MG63 (cell line): ENCODE measurements at regions not wholly inside any gene's neighbourhood (a gene's known extent, or its start where the extent isn't known, plus 50 kb on each side); places are given as distances from the start of the nearest gene placed in this dataset.
A peak's percentile ranks its signal among the peaks of the same experiment; 100 is the strongest.
"Not testable (repeated sequence)": the region's sequence is repeated elsewhere in the genome, so short reads cannot be mapped to it uniquely, and the experiment has no call there.

Experiments
- DNase-seq: peaks from one replicate; pipeline ENCODE4 v3.0.0-alpha.2; 2020
- H3K27me3 ChIP-seq: fragments of 250-450 bp; sonication (Bioruptor Pico); 2 replicates; pipeline ENCODE4 v1.5.1; 2020; ENCODE audit warnings: mild to moderate bottlenecking, moderate library complexity
- H3K36me3 ChIP-seq: fragments of 250-450 bp; sonication (Bioruptor Pico); 2 replicates; pipeline ENCODE4 v1.5.1; 2020; ENCODE audit warnings: mild to moderate bottlenecking, moderate library complexity
- H3K4me3 ChIP-seq: fragments of 250-450 bp; sonication (Bioruptor Pico); 2 replicates; pipeline ENCODE4 v1.5.1; 2020; ENCODE audit warnings: mild to moderate bottlenecking, moderate library complexity
- H3K9me3 ChIP-seq: fragments of 250-450 bp; sonication (Bioruptor Pico); 2 replicates; pipeline ENCODE4 v1.5.1; 2020; ENCODE audit warnings: mild to moderate bottlenecking, moderate library complexity

DNA sequence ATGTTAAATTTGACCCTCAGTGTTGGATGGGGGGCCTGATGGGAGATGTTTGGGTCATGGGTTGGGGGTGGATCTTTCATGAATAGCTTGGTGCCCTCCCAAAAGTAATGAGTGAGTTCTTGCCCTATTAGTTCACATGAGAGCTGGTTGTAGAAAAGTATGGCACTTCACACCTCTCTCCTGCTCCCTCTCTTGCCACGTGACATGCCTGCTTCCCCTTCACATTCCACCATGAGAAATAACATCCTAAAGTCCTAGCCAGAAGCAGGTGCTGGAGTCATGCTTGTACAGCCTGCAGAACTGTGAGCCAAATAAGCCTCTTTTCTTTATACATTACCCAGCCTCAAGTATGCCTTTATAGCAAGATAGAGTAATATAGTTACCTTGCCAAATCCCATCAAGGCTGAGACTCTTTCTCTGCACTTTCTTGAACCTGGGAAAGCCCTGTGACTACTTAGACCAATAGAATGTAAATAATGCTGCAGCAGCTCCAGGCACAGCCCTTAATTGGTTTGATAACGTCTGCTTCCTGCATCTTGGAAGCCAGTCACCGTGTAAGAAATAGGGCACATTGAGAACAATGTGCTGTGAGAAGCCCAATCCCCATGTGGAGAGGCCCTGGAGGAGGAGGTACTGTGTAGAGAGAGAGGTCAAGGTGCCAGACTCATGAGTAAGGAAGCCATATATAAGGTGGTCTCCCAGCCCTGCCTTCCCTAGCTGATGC lies 88.0 kb upstream of the NAMPT start:
- no peak for DNase-seq
- no peaks in the 10 kb centered on the region for H3K36me3 ChIP-seq

DNA sequence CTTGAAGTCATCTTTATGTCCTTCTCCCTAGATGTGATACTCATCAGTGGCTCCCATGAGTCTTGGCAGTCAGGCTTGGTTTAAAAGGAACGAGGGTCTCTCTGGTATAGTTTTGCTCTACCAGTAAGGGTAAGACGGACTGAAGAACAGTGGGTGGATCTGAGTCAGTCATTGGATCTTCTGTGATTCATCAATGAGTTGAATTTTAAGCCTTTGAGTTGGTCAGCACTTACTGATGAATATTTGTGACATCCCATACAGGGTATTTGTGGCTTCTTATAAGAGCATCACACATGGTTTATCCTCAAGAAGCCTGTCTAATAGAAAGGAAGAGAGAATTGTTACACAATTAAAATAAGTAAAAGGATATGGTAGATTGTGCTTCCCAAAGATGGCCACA lies 87.3 kb upstream of the NAMPT start:
- Histone ChIP-seq H3K4me3 (no peak overlapping the region), H3K27me3 (no peaks in the 10 kb centered on the region), H3K9me3 (no peaks in the 10 kb centered on the region), H3K36me3 (no peaks in the 10 kb centered on the region)
- DNase-seq = no peak

More for the DNA sequence above, 88.0 kb upstream of the NAMPT start:
- Histone ChIP-seq H3K9me3 (no peaks in the 10 kb centered on the region), H3K27me3 (no peaks in the 10 kb centered on the region), H3K4me3 (no peak overlapping the region)

DNA sequence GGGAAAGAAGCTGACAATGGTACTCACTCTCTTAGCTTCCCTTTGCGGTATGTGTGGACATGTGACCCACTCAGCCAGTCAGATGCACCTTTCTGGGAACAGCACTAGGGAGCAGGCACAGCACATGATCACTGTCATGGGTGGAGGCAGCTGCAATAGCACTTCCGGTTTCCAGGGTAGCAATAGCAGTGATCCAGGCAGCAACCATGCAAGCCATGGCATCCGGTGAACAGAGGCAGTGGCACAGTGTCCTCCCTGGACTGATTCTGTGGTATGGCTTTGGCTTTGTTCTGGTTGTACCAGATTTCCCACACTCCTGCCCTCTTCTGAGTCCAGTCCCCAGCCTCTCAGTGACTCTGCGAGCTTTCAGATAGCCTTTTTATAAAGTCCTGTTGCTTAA lies 86.8 kb upstream of the NAMPT start:
- Histone ChIP-seq H3K36me3 (no peaks in the 10 kb centered on the region), H3K9me3 (no peaks in the 10 kb centered on the region), H3K27me3 (no peaks in the 10 kb centered on the region), H3K4me3 (no peak overlapping the region)
- no peak for DNase-seq

DNA sequence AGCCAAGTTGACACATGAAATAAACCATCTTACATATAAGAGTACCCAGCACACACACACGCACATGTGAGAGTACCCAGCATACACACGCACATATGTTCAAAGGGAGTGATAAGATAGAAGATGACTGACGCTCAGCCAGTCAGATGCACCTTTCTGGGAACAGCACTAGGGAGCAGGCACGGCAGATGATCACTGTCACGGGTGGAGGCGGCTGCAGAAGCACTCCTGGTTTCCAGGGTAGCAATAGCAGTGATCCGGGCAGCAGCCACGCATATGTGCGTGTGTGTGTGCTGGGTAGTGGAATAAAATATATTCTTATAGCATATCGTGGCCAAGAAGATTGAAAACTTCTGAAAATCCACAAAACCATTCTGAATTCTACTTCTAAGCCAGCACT lies 85.8 kb upstream of the NAMPT start:
- Histone ChIP-seq H3K36me3 (no peaks in the 10 kb centered on the region), H3K4me3 (no peak overlapping the region), H3K9me3 (no peaks in the 10 kb centered on the region), H3K27me3 (no peaks in the 10 kb centered on the region)
- no peak for DNase-seq

DNA sequence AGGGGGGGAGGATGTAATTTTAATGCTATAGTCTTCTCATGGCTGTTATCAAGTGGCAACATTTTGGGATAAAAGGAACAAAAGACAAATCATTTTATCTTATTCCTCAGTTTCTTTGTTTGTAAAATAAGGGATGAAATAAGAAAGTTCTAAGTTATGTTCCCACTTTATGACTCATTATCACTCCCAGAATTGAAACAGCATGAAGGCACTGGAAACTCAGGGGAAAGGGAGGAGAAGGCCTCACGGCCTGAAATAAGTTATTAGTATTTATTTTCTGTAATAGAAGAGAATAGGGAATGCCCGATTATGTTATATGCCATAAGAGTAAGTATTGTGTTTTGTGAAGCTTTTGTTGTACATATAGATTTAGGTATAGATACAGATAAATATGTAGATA lies 85.0 kb upstream of the NAMPT start:
- Histone ChIP-seq H3K27me3 (no peaks in the 10 kb centered on the region), H3K36me3 (no peaks in the 10 kb centered on the region), H3K9me3 (no peaks in the 10 kb centered on the region), H3K4me3 (no peak overlapping the region)
- DNase-seq = no peak

DNA sequence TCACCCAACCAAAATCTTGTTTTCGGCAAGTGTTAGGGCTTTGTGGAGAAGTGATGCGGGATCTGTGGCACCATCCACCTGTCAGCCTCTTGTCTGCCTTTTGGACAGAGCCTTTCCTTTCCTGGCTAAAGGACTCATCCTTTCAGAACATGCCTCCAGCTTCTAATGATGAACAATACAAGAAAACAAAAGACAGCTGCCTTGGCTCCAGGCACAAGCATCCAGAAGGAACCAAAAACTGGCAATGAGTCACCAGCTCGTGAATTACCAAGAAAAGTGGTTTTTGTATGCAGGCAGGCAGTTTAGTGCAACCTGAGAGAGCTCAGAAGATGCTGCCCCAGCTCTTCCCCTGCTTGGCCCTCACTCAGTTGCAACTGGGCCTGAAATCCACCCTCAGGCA lies 84.6 kb upstream of the NAMPT start:
- H3K9me3 ChIP-seq = no peaks in the 10 kb centered on the region
- no peaks in the 10 kb centered on the region for H3K36me3 ChIP-seq
- no peak overlapping the region for H3K4me3 ChIP-seq
- H3K27me3 ChIP-seq = no peaks in the 10 kb centered on the region
- DNase-seq = peak; percentile 17

DNA sequence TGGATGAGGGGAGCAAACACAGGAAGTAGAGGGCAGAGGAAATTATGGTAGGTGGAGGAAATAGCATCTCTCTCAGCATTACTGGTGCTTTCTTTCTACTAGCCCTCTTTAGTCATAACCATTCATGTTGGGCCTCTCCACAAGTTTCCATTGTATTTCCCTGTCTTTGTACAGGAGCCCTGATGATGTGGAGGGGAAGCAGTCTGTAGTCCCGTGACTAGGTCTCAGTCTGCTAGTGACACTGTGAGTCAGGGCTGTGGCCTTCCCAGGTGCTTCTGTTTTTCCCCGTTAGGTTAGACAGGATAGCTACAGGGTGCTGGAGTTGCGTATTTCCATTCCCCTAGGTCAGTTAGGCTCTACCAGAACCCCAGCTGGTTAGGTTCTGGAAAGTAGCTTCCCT lies 82.9 kb upstream of the NAMPT start:
- H3K36me3 ChIP-seq = no peaks in the 10 kb centered on the region
- DNase-seq = no peak
- H3K27me3 ChIP-seq = no peaks in the 10 kb centered on the region
- H3K4me3 ChIP-seq = no peak overlapping the region
- no peaks in the 10 kb centered on the region for H3K9me3 ChIP-seq

DNA sequence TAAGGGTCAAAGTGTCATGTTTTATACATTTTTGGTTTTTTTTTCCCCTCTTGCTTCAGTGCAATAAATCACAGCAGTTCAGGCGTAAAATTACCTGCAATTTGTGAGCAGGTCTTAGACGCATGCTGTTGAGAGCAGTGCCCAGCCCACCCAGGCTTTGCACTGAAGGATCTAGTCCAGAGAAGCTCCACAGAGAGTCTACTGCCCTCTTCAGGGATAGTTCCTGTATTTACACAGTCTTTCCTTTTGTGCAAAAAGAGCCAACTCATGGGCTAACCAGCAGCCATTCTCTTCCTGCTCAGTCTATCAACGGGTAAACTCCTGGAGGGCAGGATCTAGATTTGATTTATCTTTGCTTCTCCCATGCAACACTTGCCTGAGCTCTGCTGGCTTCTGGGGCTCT lies 82.2 kb upstream of the NAMPT start:
- no peak for DNase-seq
- Histone ChIP-seq H3K27me3 (no peaks in the 10 kb centered on the region), H3K36me3 (no peaks in the 10 kb centered on the region), H3K4me3 (no peak overlapping the region), H3K9me3 (no peaks in the 10 kb centered on the region)

DNA sequence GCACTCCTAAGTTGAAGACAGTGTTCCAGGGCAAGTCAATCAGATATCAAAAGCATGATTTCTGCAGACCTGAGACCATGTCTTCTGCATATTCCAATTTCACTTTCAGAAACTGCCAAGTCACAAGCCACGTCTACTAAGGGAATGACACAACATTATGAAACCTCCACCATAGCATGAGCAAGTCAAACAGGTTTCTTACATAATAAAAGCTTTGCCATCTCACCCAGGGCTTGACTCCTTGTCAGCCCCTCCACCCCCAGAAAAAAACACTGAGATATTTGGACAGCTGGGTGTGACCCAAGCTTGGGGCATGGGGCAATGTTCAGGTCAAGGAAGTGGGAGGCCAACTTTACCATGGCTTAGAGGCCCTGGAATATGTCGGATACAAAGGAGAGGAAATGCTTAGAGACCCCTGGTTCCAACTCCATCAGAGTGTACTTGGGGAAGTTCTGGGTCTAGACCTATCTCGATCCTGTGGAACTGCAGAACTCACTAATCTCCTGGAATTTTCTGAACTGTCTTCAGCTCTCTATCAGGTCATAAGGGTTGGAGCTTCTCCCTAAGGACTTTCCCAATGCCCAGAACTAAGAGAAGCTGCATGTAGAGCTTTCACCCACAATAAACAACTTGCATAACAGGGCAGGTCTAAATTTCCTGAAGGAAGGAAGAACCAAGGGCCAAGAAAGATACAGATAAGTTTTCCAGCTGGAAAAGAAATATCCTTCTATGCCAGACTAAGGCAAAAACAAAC lies 80.6 kb upstream of the NAMPT start:
- DNase-seq = no peak
- Histone ChIP-seq H3K27me3 (no peaks in the 10 kb centered on the region), H3K9me3 (no peaks in the 10 kb centered on the region), H3K36me3 (no peaks in the 10 kb centered on the region), H3K4me3 (no peak overlapping the region)

DNA sequence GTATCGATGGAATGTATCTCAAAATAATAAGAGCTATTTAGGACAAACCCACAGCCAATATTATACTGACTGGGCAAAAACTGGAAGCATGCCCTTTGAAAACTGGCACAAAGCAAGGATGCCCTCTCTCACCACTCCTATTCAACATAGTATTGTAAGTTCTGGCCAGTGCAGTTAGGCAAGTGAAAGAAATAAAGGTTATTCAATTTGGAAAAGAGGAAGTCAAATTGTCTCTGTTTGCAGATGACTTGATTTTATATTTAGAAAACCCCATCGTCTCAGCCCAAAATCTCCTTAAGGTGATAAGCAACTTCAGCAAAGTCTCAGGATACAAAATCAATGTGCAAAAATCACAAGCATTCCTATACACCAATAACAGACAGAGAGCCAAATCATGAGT lies 77.7 kb upstream of the NAMPT start:
- not testable (repeated sequence) for H3K9me3 ChIP-seq, H3K36me3 ChIP-seq, H3K4me3 ChIP-seq, H3K27me3 ChIP-seq, DNase-seq

DNA sequence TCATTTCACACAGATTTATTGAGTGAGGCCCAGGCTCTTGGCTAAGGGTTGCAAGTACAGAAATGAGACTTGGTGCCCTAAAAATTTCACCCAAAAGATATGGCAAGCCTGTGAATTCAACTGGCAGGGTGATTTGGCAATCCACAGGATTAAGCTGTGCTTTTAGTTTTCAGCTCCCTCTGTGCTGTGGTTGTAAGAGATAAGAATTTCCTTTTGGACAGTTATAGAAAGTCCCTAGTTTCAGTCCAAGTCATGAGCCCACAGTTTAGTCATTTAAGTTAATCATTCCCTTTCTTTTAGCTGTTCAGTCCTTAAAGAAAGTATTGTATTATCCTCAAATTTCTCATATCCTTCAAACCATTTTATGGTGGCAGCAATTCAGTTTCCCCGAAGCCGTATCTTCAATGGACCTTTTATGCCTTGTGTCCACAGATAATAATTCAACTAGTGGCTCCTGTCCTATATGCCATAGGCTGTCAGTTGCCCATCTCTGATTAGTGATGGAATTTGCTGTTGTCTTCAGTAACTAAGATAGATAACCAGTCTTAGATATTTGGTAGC lies 73.4 kb upstream of the NAMPT start:
- Histone ChIP-seq H3K36me3 (no peaks in the 10 kb centered on the region), H3K4me3 (no peak overlapping the region), H3K27me3 (no peaks in the 10 kb centered on the region), H3K9me3 (no peaks in the 10 kb centered on the region)
- peak; percentile 4 for DNase-seq

DNA sequence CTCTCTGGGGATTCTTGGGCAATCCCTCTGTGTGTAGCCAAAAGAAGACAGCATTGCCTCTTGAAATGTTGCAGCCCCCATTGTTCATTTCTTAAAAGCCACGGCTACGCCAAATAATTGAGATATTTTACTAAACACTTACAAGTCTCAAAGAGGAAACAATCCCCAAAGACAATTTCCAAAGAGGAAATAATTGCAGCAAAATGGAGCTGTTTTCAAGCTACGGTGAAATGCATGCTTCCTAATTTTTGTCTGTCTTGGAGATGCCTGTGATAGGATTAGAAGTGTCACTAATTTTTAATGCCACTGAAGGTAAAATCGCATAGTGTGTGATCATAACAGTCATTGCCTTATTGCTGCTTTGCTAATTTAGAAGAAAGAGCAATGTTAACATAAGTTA lies 72.9 kb upstream of the NAMPT start:
- no peaks in the 10 kb centered on the region for H3K27me3 ChIP-seq
- DNase-seq = no peak
- H3K9me3 ChIP-seq = no peaks in the 10 kb centered on the region
- no peak overlapping the region for H3K4me3 ChIP-seq
- no peaks in the 10 kb centered on the region for H3K36me3 ChIP-seq

DNA sequence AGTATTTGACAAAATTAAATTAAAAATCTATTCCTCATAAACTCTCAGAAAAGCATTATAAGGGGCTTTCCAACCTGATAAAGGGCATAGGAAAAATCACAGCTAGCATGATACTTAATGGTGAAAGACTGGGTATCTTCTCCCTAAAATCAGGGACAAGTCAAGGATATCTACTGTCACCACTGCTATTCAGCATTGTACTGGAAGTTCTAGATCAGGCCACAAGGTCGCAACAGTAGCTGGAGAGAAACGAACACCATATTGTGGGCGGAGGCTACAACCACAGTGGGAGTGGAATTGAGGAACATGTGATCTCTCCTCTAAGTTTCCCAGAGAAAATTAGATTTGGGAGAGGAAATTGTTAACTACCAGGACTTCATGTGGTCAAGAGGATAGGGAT lies 70.0 kb upstream of the NAMPT start:
- H3K4me3 ChIP-seq = no peak overlapping the region
- no peaks in the 10 kb centered on the region for H3K27me3 ChIP-seq
- no peaks in the 10 kb centered on the region for H3K9me3 ChIP-seq
- no peak for DNase-seq
- no peaks in the 10 kb centered on the region for H3K36me3 ChIP-seq

DNA sequence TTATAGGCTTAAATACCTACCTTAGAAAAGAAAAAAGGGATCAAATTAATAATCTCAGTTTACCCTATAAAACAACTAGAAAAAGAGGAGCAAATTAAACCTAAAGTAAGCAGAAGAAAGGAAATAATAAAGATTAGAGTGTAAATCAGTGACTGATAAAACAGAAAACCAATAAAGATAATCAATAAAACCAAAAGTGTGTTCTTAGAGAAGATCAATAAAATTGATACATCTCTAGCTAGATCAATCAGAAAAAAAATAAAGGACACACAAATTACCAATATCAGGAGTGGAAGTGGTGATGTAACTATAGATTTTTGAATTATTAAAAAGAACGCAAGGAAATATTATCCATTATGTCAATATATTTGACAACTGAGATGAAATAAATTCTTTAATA lies 69.2 kb upstream of the NAMPT start:
- H3K36me3 ChIP-seq = no peaks in the 10 kb centered on the region
- H3K4me3 ChIP-seq = no peak overlapping the region
- no peaks in the 10 kb centered on the region for H3K9me3 ChIP-seq
- DNase-seq = no peak
- H3K27me3 ChIP-seq = no peaks in the 10 kb centered on the region

DNA sequence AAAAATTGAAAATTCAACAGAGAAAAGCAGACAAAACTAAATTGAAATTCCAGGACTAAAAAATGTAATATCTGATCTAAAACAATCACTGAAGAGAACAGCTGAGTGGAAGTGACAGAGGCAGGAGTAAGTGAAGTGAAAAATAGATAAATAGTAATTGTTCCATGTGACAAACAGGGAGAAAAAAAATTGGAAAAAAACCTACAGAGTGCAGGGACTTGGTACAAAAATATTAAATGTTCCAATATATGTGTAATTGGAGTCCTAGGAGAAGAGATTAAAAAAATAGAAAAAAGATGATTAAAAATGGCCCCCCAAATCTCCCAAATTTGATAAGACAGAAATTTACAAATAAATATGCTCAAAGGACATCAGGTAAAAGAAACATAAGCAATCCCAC lies 63.4 kb upstream of the NAMPT start:
- no peak for DNase-seq
- Histone ChIP-seq H3K36me3 (no peaks in the 10 kb centered on the region), H3K27me3 (no peaks in the 10 kb centered on the region), H3K4me3 (no peak overlapping the region), H3K9me3 (no peaks in the 10 kb centered on the region)

DNA sequence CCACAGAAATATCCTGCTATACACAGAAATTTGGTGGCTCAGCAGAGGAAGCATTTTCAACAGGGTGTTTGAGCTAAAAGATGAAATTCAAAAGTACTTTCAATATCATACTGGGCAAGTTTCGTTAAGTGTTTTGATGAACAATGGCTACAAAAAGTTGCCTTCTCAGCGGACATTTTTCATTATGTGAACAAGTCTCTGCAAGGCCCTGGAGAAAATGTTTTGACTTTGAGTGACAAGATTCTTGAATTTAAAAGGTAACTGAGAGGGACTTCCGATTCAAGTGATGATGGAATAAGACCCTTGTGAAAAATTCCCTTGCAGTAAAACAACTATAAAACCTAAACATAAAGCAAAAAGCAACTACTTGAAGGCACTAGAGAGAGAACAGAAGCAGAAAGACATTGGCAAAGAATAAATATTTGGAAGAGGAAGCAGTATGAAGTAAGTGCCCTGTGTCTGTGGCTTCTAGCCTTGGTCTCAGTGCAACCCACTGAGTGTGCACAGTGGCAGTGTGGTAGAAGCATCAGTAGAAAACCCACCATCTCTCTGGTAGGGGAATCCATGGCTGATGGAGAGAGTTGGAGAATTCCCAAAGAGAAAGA lies 62.5 kb upstream of the NAMPT start:
- DNase-seq = no peak
- Histone ChIP-seq H3K27me3 (no peaks in the 10 kb centered on the region), H3K36me3 (no peaks in the 10 kb centered on the region), H3K9me3 (no peaks in the 10 kb centered on the region), H3K4me3 (no peak overlapping the region)

DNA sequence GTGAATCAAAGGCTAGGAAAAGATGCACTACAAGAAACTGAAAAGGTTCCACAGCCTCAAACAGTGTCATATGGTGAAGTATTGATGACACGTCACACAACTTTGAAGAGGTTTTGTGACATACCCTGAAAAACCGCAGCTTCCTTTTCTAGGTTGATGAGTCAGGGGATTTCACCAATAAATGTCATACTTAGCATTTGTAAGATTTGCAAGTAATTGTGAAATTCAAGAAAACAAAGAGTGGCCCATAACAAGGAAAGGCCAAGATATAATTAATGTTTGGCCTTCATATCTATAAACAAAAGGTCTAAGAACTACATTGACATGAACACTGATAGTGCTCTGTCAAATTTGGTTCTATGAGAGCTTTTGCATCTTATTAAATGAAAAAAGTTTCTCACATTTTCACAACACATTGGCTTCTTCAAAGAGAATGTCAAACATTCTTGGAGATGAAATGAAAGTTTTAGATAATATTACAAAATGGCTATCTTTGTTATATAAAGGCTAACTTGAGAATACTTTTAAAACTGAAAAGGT lies 62.0 kb upstream of the NAMPT start:
- peak; percentile 4 for DNase-seq
- Histone ChIP-seq H3K9me3 (no peaks in the 10 kb centered on the region; the same call in 1 of the 2 replicates), H3K36me3 (no peaks in the 10 kb centered on the region), H3K27me3 (no peaks in the 10 kb centered on the region), H3K4me3 (no peak overlapping the region)
